NB4 (cell line): ENCODE measurements at regions not wholly inside any gene's neighbourhood (a gene's known extent, or its start where the extent isn't known, plus 50 kb on each side); places are given as distances from the start of the nearest gene placed in this dataset.

Experiments
- MYC ChIP-seq: IDR thresholded peaks from 2 replicates; pipeline ENCODE4 v1.6.1; 2011; ENCODE audit warnings: low read depth, low read length
- TF ChIP-seq, protein P1 (sequence below): IDR thresholded peaks from one replicate; pipeline ENCODE4 v1.5.1; 2012; ENCODE audit warnings: low read depth, low read length
- TF ChIP-seq, protein P2 (sequence below): IDR thresholded peaks from 2 replicates; pipeline ENCODE4 v1.6.1; 2011; ENCODE audit warnings: low read depth, low read length

DNA sequence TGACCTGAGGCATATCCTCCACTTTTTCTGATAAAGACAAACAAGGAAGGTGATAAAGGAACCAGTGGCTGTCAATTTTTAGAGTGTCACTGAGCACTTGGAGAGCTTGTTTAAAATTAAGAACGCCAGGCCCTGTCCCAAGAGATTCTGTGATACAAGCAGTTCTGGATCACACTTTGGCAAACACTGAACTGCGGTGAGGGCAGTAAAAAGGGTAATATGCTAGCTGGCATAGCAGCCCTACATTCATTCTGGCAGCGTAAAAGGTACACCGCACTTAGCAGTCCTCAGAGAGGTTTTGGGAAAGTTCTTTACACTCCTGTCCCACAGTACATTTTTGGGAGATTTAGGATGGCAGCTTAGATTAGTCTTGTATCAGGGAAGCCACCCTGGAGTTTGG, 101.3 kb upstream of the CCDC150 start:
- TF ChIP-seq, protein P1, sequence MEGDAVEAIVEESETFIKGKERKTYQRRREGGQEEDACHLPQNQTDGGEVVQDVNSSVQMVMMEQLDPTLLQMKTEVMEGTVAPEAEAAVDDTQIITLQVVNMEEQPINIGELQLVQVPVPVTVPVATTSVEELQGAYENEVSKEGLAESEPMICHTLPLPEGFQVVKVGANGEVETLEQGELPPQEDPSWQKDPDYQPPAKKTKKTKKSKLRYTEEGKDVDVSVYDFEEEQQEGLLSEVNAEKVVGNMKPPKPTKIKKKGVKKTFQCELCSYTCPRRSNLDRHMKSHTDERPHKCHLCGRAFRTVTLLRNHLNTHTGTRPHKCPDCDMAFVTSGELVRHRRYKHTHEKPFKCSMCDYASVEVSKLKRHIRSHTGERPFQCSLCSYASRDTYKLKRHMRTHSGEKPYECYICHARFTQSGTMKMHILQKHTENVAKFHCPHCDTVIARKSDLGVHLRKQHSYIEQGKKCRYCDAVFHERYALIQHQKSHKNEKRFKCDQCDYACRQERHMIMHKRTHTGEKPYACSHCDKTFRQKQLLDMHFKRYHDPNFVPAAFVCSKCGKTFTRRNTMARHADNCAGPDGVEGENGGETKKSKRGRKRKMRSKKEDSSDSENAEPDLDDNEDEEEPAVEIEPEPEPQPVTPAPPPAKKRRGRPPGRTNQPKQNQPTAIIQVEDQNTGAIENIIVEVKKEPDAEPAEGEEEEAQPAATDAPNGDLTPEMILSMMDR: no peak
- TF ChIP-seq, protein P2, sequence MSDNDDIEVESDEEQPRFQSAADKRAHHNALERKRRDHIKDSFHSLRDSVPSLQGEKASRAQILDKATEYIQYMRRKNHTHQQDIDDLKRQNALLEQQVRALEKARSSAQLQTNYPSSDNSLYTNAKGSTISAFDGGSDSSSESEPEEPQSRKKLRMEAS: no peak
- no peak for TF ChIP-seq MYC
